Testis (tissue), 2 donors: ENCODE measurements at regions not wholly inside any gene's neighbourhood (a gene's known extent, or its start where the extent isn't known, plus 50 kb on each side); places are given as distances from the start of the nearest gene placed in this dataset.

Source experiments
- POLR2A ChIP-seq: fragments of 450-650 bp; IDR thresholded peaks from one replicate; pipeline ENCODE4 v1.6.1; 2017; ENCODE audit warnings: antibody characterized with exemption, mild to moderate bottlenecking, moderate library complexity
- TF ChIP-seq, protein P1 (sequence below), 3 experiments: fragments of 450-650 bp in 2 of 3; fragments of 200-600 bp in 1 of 3; sonication (generic) in 1 of 3; IDR thresholded peaks; one replicate each; pipeline ENCODE4 v1.5.1; 2016 to 2019; ENCODE audit warnings: antibody characterized with exemption in 3 of 3, mild to moderate bottlenecking in 2 of 3, moderate library complexity in 1 of 3

DNA sequence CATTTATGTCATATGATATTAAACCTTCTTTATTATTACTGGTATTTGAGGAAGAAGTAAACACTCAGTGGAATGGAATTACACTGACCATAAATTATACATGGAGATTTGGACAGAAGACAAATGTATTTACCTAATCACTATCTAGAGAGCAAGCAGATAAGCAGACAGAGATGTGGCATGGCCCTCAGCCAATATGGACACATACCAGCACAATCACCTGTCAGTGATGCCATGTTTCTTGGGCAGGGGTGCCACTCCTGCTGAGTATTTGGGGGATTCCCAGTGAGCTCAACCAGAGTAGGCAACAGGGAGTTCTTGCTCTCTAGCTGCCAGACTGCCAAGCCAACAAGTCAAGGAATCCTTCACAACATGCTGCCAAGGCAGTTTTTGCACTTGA, 866.3 kb upstream of the LRRN3 start:
- TF ChIP-seq, protein P1, sequence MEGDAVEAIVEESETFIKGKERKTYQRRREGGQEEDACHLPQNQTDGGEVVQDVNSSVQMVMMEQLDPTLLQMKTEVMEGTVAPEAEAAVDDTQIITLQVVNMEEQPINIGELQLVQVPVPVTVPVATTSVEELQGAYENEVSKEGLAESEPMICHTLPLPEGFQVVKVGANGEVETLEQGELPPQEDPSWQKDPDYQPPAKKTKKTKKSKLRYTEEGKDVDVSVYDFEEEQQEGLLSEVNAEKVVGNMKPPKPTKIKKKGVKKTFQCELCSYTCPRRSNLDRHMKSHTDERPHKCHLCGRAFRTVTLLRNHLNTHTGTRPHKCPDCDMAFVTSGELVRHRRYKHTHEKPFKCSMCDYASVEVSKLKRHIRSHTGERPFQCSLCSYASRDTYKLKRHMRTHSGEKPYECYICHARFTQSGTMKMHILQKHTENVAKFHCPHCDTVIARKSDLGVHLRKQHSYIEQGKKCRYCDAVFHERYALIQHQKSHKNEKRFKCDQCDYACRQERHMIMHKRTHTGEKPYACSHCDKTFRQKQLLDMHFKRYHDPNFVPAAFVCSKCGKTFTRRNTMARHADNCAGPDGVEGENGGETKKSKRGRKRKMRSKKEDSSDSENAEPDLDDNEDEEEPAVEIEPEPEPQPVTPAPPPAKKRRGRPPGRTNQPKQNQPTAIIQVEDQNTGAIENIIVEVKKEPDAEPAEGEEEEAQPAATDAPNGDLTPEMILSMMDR (IDR thresholded peaks at IDR 0.05): no peak
- TF ChIP-seq POLR2A: no peak
